ENCODE measurements at regions not wholly inside any gene's neighbourhood (a gene's known extent, or its start where the extent isn't known, plus 50 kb on each side); places are given as distances from the start of the nearest gene placed in this dataset.

DNA sequence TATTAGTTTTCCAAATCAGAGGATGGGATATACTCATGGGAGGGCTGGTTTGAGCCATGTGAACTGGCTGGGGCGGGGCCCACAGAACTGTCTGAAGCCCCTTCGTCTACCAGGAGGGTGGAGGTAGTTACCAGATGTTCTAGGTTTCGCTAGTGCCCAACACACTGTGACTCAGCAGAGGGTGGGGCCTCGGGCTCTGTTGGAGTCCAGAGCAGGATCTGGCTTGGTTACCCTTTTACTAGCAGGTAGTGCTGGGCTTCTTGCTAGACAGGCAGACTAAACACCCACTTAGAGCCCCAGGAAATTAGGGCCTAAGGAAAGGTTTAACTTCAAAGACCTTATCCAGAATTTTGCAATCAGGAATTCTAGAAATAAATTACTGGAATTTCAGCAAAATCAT, 56.2 kb upstream of the CHRDL1 start:
- no peak for DNase-seq

DNA sequence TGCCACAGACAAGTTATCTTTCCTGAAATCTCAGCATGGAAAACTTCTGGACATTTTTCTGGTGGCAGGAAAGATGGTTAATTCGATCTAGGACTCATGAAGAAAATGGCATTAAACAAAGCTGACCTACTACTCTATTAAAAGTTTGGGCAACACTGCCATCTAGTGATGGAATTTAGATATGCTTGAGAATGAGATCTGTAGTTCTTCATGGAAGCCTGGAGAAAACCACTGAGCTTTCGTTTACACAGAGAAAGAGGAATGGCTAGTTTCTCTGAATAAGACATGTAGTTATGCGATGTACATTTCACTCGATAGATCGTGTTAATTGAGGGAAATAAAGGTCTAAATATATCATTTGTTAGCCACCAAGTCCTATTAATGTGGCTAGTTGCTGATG, 51.7 kb upstream of the CHRDL1 start:
- no peak for DNase-seq

GRCh38 chrX:110846071-110846470, 50.5 kb upstream of the CHRDL1 start:
- no peak for DNase-seq

Measured in femur (tissue), 1 donor.